Hepatocyte (in vitro differentiated cells): ENCODE measurements at regions not wholly inside any gene's neighbourhood (a gene's known extent, or its start where the extent isn't known, plus 50 kb on each side); places are given as distances from the start of the nearest gene placed in this dataset.

Experiments used
- DNase-seq: peaks from one replicate; pipeline ENCODE4 v3.0.0-alpha.2; 2016; ENCODE audit warnings: low spot score
- H2AFZ ChIP-seq: fragments of 200-600 bp; sonication (generic); 2 replicates; pipeline ENCODE4 v1.6.0; 2016; ENCODE audit warnings: antibody characterized with exemption, mild to moderate bottlenecking
- H3K27ac ChIP-seq: fragments of 200-600 bp; sonication (generic); 2 replicates; pipeline ENCODE4 v1.5.1; 2016; ENCODE audit warnings: mild to moderate bottlenecking
- H3K27me3 ChIP-seq: fragments of 200-600 bp; sonication (generic); 2 replicates; pipeline ENCODE4 v1.6.1; 2016
- H3K36me3 ChIP-seq: fragments of 200-600 bp; sonication (generic); replicated peaks from 2 replicates; pipeline ENCODE4 v1.5.1; 2016; ENCODE audit warnings: low read depth; ENCODE audit not compliant: insufficient read depth
- H3K4me1 ChIP-seq: fragments of 200-600 bp; sonication (generic); 2 replicates; pipeline ENCODE4 v1.5.1; 2016; ENCODE audit warnings: mild to moderate bottlenecking, moderate library complexity; ENCODE audit not compliant: insufficient read depth
- H3K4me2 ChIP-seq: fragments of 200-600 bp; sonication (generic); 2 replicates; pipeline ENCODE4 v1.6.0; 2016
- H3K4me3 ChIP-seq: fragments of 200-600 bp; sonication (generic); 2 replicates; pipeline ENCODE4 v1.5.1; 2016; ENCODE audit warnings: mild to moderate bottlenecking
- H3K79me2 ChIP-seq: fragments of 200-600 bp; sonication (generic); 2 replicates; pipeline ENCODE4 v1.6.0; 2017; ENCODE audit warnings: mild to moderate bottlenecking
- H3K9me2 ChIP-seq: fragments of 200-600 bp; sonication (generic); replicated peaks from 2 replicates; pipeline ENCODE4 v1.6.0; 2017; ENCODE audit warnings: mild to moderate bottlenecking; ENCODE audit not compliant: insufficient read depth
- H3K9me3 ChIP-seq: fragments of 200-600 bp; sonication (generic); 2 replicates; pipeline ENCODE4 v1.5.1; 2016; ENCODE audit warnings: low read depth, mild to moderate bottlenecking
- H4K20me1 ChIP-seq: fragments of 200-600 bp; sonication (generic); 2 replicates; pipeline ENCODE4 v1.6.0; 2016; ENCODE audit warnings: mild to moderate bottlenecking; ENCODE audit not compliant: insufficient read depth, poor library complexity, severe bottlenecking
- EZH2 ChIP-seq: fragments of 200-600 bp; sonication (generic); IDR thresholded peaks from 2 replicates; pipeline ENCODE4 v1.6.1; 2016; ENCODE audit warnings: antibody characterized with exemption, mild to moderate bottlenecking, borderline replicate concordance
- EZH2phosphoT487 ChIP-seq: fragments of 200-600 bp; sonication (generic); IDR thresholded peaks from one replicate; pipeline ENCODE4 v1.6.1; 2018; ENCODE audit warnings: antibody characterized with exemption, mild to moderate bottlenecking, low read depth, moderate library complexity; ENCODE audit not compliant: unreplicated experiment, severe bottlenecking
- WGBS: methylation state at CpG from one replicate; pipeline ENCODE4 v1.1.6; 2016; ENCODE audit warnings: low lambda C conversion rate; ENCODE audit errors: missing lambda C conversion rate; 5-methylcytosine and 5-hydroxymethylcytosine counted together
- TF ChIP-seq, protein P1 (sequence below): fragments of 200-600 bp; sonication (generic); IDR thresholded peaks from 2 replicates; pipeline ENCODE4 v1.5.1; 2016; ENCODE audit warnings: antibody characterized with exemption, mild to moderate bottlenecking; ENCODE audit not compliant: poor library complexity

DNA sequence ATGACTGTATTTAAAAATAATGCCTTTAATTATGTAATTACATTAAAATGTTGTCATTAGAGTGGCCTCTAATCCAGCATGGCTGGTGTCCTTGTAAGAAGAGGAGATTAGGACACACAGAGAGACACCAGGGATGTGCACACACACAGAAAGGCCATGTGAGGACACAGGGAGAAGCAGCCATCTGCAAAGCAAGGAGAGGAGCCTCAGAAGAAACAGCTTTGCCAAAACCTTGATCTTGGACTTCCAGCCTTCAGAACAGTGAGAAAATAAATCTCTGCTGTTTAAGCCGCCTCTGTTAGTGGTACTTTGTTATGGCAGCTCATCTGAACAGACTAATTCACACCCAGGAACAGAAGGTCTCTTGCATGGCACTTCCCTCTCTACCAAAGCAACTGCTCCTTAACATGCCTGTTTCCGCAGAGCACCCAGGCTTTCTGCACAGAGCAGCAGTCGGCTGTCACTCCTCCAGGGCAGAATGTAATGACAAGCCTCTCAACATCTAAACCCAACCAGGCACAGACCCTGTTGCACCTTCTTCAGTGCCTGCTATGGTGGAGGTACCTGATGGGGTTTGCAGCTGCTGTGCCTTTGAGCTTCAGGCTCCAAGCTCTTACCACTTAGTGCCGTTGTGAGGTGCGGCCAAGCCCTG, 377.7 kb downstream of the TDRD15 start:
- no peaks in the 10 kb centered on the region for H3K27me3 ChIP-seq
- H3K4me1 ChIP-seq: no peaks in the 10 kb centered on the region
- no peak for TF ChIP-seq EZH2
- TF ChIP-seq EZH2phosphoT487: no peak
- TF ChIP-seq, protein P1, sequence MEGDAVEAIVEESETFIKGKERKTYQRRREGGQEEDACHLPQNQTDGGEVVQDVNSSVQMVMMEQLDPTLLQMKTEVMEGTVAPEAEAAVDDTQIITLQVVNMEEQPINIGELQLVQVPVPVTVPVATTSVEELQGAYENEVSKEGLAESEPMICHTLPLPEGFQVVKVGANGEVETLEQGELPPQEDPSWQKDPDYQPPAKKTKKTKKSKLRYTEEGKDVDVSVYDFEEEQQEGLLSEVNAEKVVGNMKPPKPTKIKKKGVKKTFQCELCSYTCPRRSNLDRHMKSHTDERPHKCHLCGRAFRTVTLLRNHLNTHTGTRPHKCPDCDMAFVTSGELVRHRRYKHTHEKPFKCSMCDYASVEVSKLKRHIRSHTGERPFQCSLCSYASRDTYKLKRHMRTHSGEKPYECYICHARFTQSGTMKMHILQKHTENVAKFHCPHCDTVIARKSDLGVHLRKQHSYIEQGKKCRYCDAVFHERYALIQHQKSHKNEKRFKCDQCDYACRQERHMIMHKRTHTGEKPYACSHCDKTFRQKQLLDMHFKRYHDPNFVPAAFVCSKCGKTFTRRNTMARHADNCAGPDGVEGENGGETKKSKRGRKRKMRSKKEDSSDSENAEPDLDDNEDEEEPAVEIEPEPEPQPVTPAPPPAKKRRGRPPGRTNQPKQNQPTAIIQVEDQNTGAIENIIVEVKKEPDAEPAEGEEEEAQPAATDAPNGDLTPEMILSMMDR: no peak
- H3K4me2 ChIP-seq: no peak overlapping the region
- H3K27ac ChIP-seq: no peak overlapping the region
- H3K9me3 ChIP-seq: no peaks in the 10 kb centered on the region
- H3K79me2 ChIP-seq: no peaks in the 10 kb centered on the region
- DNase-seq: no peak
- WGBS: 71% methylated on average over 5 of the region's 5 CpGs
- H4K20me1 ChIP-seq: no peaks in the 10 kb centered on the region
- H3K36me3 ChIP-seq: no peaks in the 10 kb centered on the region
- H3K4me3 ChIP-seq: no peak overlapping the region
- H2AFZ ChIP-seq: no peak overlapping the region
- H3K9me2 ChIP-seq: no peaks in the 10 kb centered on the region

- no peak overlapping the region for H2AFZ ChIP-seq
- H3K4me3 ChIP-seq: no peak overlapping the region
- DNase-seq: no peak
- H3K27ac ChIP-seq: no peak overlapping the region
- H4K20me1 ChIP-seq: no peaks in the 10 kb centered on the region
- no peaks in the 10 kb centered on the region for H3K9me2 ChIP-seq
- no peak overlapping the region for H3K4me2 ChIP-seq
- no peaks in the 10 kb centered on the region for H3K27me3 ChIP-seq
- TF ChIP-seq, protein P1: no peak
- TF ChIP-seq EZH2phosphoT487 (no peak), EZH2 (no peak)
- no peaks in the 10 kb centered on the region for H3K36me3 ChIP-seq
- no peaks in the 10 kb centered on the region for H3K79me2 ChIP-seq
- WGBS: 60% methylated on average over 1 of the region's 1 CpG
- H3K4me1 ChIP-seq: no peaks in the 10 kb centered on the region
- no peaks in the 10 kb centered on the region for H3K9me3 ChIP-seq
Observed at GRCh38 chr2:21515903-21516302, 392.1 kb downstream of the TDRD15 start.

GRCh38 chr2:21519412-21519811, 395.6 kb downstream of the TDRD15 start:
- TF ChIP-seq EZH2: no peak
- TF ChIP-seq EZH2phosphoT487: no peak
- TF ChIP-seq, protein P1: no peak
- Histone ChIP-seq H3K27ac (no peak overlapping the region), H3K27me3 (no peaks in the 10 kb centered on the region), H3K9me2 (no peaks in the 10 kb centered on the region), H2AFZ (no peak overlapping the region), H3K4me1 (no peaks in the 10 kb centered on the region), H3K4me3 (no peak overlapping the region), H3K79me2 (no peaks in the 10 kb centered on the region), H3K36me3 (no peaks in the 10 kb centered on the region), H3K9me3 (no peaks in the 10 kb centered on the region), H4K20me1 (no peaks in the 10 kb centered on the region), H3K4me2 (no peak overlapping the region)
- 92% methylated on average over 1 of the region's 1 CpG for WGBS
- DNase-seq: no peak

GRCh38 chr2:21519821-21520220, 396.1 kb downstream of the TDRD15 start:
- no peak overlapping the region for H3K4me3 ChIP-seq
- 84% methylated on average over 4 of the region's 4 CpGs for WGBS

More at GRCh38 chr2:21519821-21520220, 396.1 kb downstream of the TDRD15 start:
- no peaks in the 10 kb centered on the region for H3K79me2 ChIP-seq
- no peaks in the 10 kb centered on the region for H3K4me1 ChIP-seq
- no peaks in the 10 kb centered on the region for H3K9me3 ChIP-seq
- no peak for DNase-seq
- H3K27me3 ChIP-seq: no peaks in the 10 kb centered on the region
- no peaks in the 10 kb centered on the region for H4K20me1 ChIP-seq
- H3K9me2 ChIP-seq: no peaks in the 10 kb centered on the region
- H3K27ac ChIP-seq: no peak overlapping the region
- H2AFZ ChIP-seq: no peak overlapping the region
- no peaks in the 10 kb centered on the region for H3K36me3 ChIP-seq
- no peak for TF ChIP-seq EZH2phosphoT487
- no peak for TF ChIP-seq EZH2
- TF ChIP-seq, protein P1: no peak
- no peak overlapping the region for H3K4me2 ChIP-seq
